H9 (cell line): ENCODE measurements at regions not wholly inside any gene's neighbourhood (a gene's known extent, or its start where the extent isn't known, plus 50 kb on each side); places are given as distances from the start of the nearest gene placed in this dataset.

Source experiments
- DNase-seq: peaks from one replicate; pipeline ENCODE4 v3.0.0-alpha.2; 2017
- H2AFZ ChIP-seq: one replicate; pipeline ENCODE4 v1.6.1; 2013; ENCODE audit warnings: mild to moderate bottlenecking, low read length, control low read depth, moderate library complexity
- H2AK5ac ChIP-seq: 2 replicates; pipeline ENCODE4 v1.6.1; 2013; ENCODE audit warnings: low read length, control low read depth, mixed read lengths; ENCODE audit not compliant: insufficient read length
- H2BK120ac ChIP-seq: one replicate; pipeline ENCODE4 v1.6.1; 2013; ENCODE audit warnings: low read depth, mild to moderate bottlenecking, low read length, control low read depth, inconsistent platforms; ENCODE audit not compliant: poor library complexity, severe bottlenecking
- H2BK12ac ChIP-seq: 2 replicates; pipeline ENCODE4 v1.6.1; 2013; ENCODE audit warnings: low read length, control low read depth, mixed read lengths, low read depth; ENCODE audit not compliant: insufficient read length
- H2BK15ac ChIP-seq: 2 replicates; pipeline ENCODE4 v1.6.1; 2013; ENCODE audit warnings: low read depth, low read length, control low read depth
- H2BK20ac ChIP-seq: one replicate; pipeline ENCODE4 v1.6.1; 2013; ENCODE audit warnings: low read depth, mild to moderate bottlenecking, low read length, control low read depth, inconsistent platforms; ENCODE audit not compliant: poor library complexity, severe bottlenecking
- H2BK5ac ChIP-seq: 2 replicates; pipeline ENCODE4 v1.6.1; 2013; ENCODE audit warnings: low read length, control low read depth, mixed read lengths; ENCODE audit not compliant: insufficient read length
- H3K14ac ChIP-seq: 2 replicates; pipeline ENCODE4 v1.6.1; 2013; ENCODE audit warnings: low read length, control low read depth; ENCODE audit not compliant: insufficient read depth
- H3K18ac ChIP-seq: 2 replicates; pipeline ENCODE4 v1.6.1; 2013; ENCODE audit warnings: low read depth, mild to moderate bottlenecking, mixed read lengths, low read length, control low read depth; ENCODE audit not compliant: insufficient read length
- H3K23ac ChIP-seq: 2 replicates; pipeline ENCODE4 v1.6.1; 2013; ENCODE audit warnings: low read length, control low read depth, mixed read lengths, low read depth; ENCODE audit not compliant: insufficient read length
- H3K23me2 ChIP-seq: 2 replicates; pipeline ENCODE4 v1.6.1; 2013; ENCODE audit warnings: low read depth, mild to moderate bottlenecking, mixed read lengths, low read length, control low read depth; ENCODE audit not compliant: insufficient read length, poor library complexity, severe bottlenecking
- H3K27ac ChIP-seq: 2 replicates; pipeline ENCODE4 v1.5.1; 2013; ENCODE audit warnings: low read length, control low read depth, mixed read lengths, low read depth; ENCODE audit not compliant: insufficient read length
- H3K27me3 ChIP-seq: 2 replicates; pipeline ENCODE4 v1.6.1; 2013; ENCODE audit warnings: low read length, control low read depth, inconsistent platforms; ENCODE audit not compliant: insufficient read depth
- H3K4ac ChIP-seq: 2 replicates; pipeline ENCODE4 v1.6.1; 2013; ENCODE audit warnings: low read depth, mild to moderate bottlenecking, control low read depth, inconsistent platforms, low read length, moderate library complexity
- H3K4me1 ChIP-seq: 2 replicates; pipeline ENCODE4 v1.6.1; 2013; ENCODE audit warnings: low read length, control low read depth, inconsistent platforms; ENCODE audit not compliant: insufficient read depth
- H3K4me2 ChIP-seq: 2 replicates; pipeline ENCODE4 v1.6.1; 2013; ENCODE audit warnings: low read length, control low read depth, mixed read lengths; ENCODE audit not compliant: insufficient read length, insufficient read depth
- H3K56ac ChIP-seq: 2 replicates; pipeline ENCODE4 v1.6.1; 2013; ENCODE audit warnings: low read depth, mild to moderate bottlenecking, mixed read lengths, low read length, control low read depth; ENCODE audit not compliant: insufficient read length
- H3K79me1 ChIP-seq: 2 replicates; pipeline ENCODE4 v1.6.1; 2013; ENCODE audit warnings: low read depth, mild to moderate bottlenecking, moderate library complexity, low read length, control low read depth, inconsistent platforms; ENCODE audit not compliant: insufficient read depth, poor library complexity, severe bottlenecking
- H3K79me2 ChIP-seq: 2 replicates; pipeline ENCODE4 v1.6.1; 2013; ENCODE audit warnings: low read length, control low read depth, inconsistent platforms; ENCODE audit not compliant: insufficient read depth
- H3K9ac ChIP-seq: 2 replicates; pipeline ENCODE4 v1.6.1; 2013; ENCODE audit warnings: low read length, control low read depth, mixed read lengths; ENCODE audit not compliant: insufficient read length; ENCODE audit errors: extremely low read depth
- H3K9me3 ChIP-seq: one replicate; pipeline ENCODE4 v1.6.1; 2013; ENCODE audit warnings: low read depth, low read length, inconsistent platforms; ENCODE audit not compliant: control insufficient read depth
- H3T11ph ChIP-seq: one replicate; pipeline ENCODE4 v1.6.1; 2013; ENCODE audit warnings: mild to moderate bottlenecking, low read length, control low read depth, inconsistent platforms
- H4K20me1 ChIP-seq: one replicate; pipeline ENCODE4 v1.6.1; 2013; ENCODE audit not compliant: control insufficient read depth, insufficient read length, insufficient read depth
- H4K5ac ChIP-seq: 2 replicates; pipeline ENCODE4 v1.6.1; 2013; ENCODE audit warnings: low read depth, mild to moderate bottlenecking, mixed read lengths, low read length, control low read depth; ENCODE audit not compliant: insufficient read length
- H4K8ac ChIP-seq: replicated peaks from 2 replicates; pipeline ENCODE4 v1.6.1; 2013; ENCODE audit warnings: low read length, control low read depth, mixed read lengths, low read depth; ENCODE audit not compliant: insufficient read length
- H4K91ac ChIP-seq: 2 replicates; pipeline ENCODE4 v1.6.1; 2013; ENCODE audit warnings: low read depth, mild to moderate bottlenecking, moderate library complexity, mixed read lengths, low read length, control low read depth; ENCODE audit not compliant: insufficient read length
- H3K27ac Mint-ChIP-seq, 3 experiments: 2 replicates in 2 of 3; 3 replicates in 1 of 3; pipeline ENCODE4 v1.8.0; 2020 to 2021; ENCODE audit warnings: mixed read lengths in 3 of 3, mild to moderate bottlenecking in 1 of 3, moderate library complexity in 1 of 3
- H3K27me3 Mint-ChIP-seq: 2 replicates; pipeline ENCODE4 v1.8.0; 2021; ENCODE audit warnings: low read depth, mild to moderate bottlenecking, moderate library complexity, mixed read lengths
- H3K36me3 Mint-ChIP-seq, 3 experiments: 2 replicates in 2 of 3; 3 replicates in 1 of 3; pipeline ENCODE4 v1.8.0; 2020 to 2021; ENCODE audit warnings: low read depth in 3 of 3, mixed read lengths in 3 of 3; ENCODE audit not compliant: insufficient read depth in 1 of 3
- H3K4me1 Mint-ChIP-seq, 2 experiments: 2 replicates each; pipeline ENCODE4 v1.8.0; 2020; ENCODE audit warnings: mixed read lengths in 2 of 2
- H3K4me3 Mint-ChIP-seq, 2 experiments: 2 replicates in 1 of 2; 3 replicates in 1 of 2; pipeline ENCODE4 v1.8.0; 2020 to 2021; ENCODE audit warnings: mild to moderate bottlenecking in 2 of 2, mixed read lengths in 2 of 2, moderate library complexity in 1 of 2
- H3K9me3 Mint-ChIP-seq, 2 experiments: 2 replicates in 1 of 2; 3 replicates in 1 of 2; pipeline ENCODE4 v1.8.0; 2020; ENCODE audit warnings: mild to moderate bottlenecking in 2 of 2, mixed read lengths in 2 of 2, moderate library complexity in 1 of 2
- WGBS: extraction: QIAGEN DNeasy Blood & Tissue Kit; methylation state at CpG from one replicate; pipeline ENCODE4 v1.1.7; 2013; ENCODE audit warnings: missing lambda C conversion rate, low lambda C conversion rate, mixed read lengths; ENCODE audit not compliant: insufficient read length; ENCODE audit errors: extremely low coverage; 5-methylcytosine and 5-hydroxymethylcytosine counted together
- TF ChIP-seq, protein P1 (sequence below): fragments of 200-600 bp; sonication (generic); conservative IDR thresholded peaks from 3 replicates; pipeline ENCODE4 v1.8.0; 2021; ENCODE audit warnings: antibody characterized with exemption, mild to moderate bottlenecking

DNA sequence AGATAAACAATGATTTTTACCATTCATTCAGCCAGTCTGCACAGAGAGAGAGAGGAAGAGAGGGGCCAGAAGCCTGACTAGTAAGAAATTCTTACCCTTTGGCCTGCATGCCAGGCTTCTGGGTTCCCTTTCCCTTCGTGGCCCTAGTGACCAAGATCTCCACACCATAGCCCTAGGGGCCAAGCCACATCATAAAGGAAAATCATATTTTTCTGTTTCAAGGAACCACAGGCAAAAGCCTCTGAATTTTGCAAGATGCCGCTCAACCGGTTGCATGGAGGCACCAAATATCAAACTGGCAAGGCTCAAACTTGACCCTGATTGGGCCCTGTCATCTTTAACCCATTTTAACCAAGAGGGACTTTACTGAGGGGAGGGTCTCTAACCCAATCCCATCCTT lies 103.1 kb upstream of the SOX13 start:
- H3K23ac ChIP-seq = no peak overlapping the region
- H2BK120ac ChIP-seq = no peak overlapping the region
- H2BK5ac ChIP-seq = no peak overlapping the region
- H2BK15ac ChIP-seq = no peak overlapping the region
- no peak overlapping the region for H2AFZ ChIP-seq
- no peak overlapping the region for H3K56ac ChIP-seq
- H4K20me1 ChIP-seq = no peaks in the 10 kb centered on the region
- H3K27ac Mint-ChIP-seq = no peak overlapping the region
- peaks cover 4% of the 10 kb centered on the region for H3K27me3 Mint-ChIP-seq
- no peaks in the 10 kb centered on the region for H3K79me1 ChIP-seq
- no peak overlapping the region for H2AK5ac ChIP-seq
- H3K14ac ChIP-seq = no peak overlapping the region
- no peak overlapping the region for H2BK12ac ChIP-seq
- H3K4ac ChIP-seq = no peak overlapping the region
- H3K27me3 ChIP-seq = no peaks in the 10 kb centered on the region
- H3T11ph ChIP-seq = no peak overlapping the region
- H2BK20ac ChIP-seq = no peak overlapping the region
- WGBS = no CpG with 5 or more reads among the region's 3 CpGs
- H3K23me2 ChIP-seq = no peaks in the 10 kb centered on the region
- no peak for DNase-seq
- H3K27ac ChIP-seq = no peak overlapping the region
- H3K9me3 Mint-ChIP-seq = peaks cover 67% of the 10 kb centered on the region in 2 experiments
- H3K79me2 ChIP-seq = no peaks in the 10 kb centered on the region
- no peak overlapping the region for H4K8ac ChIP-seq
- H4K91ac ChIP-seq = no peak overlapping the region
- no peak overlapping the region for H4K5ac ChIP-seq
- no peak overlapping the region for H3K4me3 Mint-ChIP-seq
- H3K9ac ChIP-seq = no peak overlapping the region
- H3K9me3 ChIP-seq = peaks cover 4% of the 10 kb centered on the region
- no peaks in the 10 kb centered on the region for H3K4me1 Mint-ChIP-seq
- no peaks in the 10 kb centered on the region for H3K4me1 ChIP-seq
- no peak overlapping the region for H3K18ac ChIP-seq
- H3K4me2 ChIP-seq = no peak overlapping the region
- TF ChIP-seq, protein P1, sequence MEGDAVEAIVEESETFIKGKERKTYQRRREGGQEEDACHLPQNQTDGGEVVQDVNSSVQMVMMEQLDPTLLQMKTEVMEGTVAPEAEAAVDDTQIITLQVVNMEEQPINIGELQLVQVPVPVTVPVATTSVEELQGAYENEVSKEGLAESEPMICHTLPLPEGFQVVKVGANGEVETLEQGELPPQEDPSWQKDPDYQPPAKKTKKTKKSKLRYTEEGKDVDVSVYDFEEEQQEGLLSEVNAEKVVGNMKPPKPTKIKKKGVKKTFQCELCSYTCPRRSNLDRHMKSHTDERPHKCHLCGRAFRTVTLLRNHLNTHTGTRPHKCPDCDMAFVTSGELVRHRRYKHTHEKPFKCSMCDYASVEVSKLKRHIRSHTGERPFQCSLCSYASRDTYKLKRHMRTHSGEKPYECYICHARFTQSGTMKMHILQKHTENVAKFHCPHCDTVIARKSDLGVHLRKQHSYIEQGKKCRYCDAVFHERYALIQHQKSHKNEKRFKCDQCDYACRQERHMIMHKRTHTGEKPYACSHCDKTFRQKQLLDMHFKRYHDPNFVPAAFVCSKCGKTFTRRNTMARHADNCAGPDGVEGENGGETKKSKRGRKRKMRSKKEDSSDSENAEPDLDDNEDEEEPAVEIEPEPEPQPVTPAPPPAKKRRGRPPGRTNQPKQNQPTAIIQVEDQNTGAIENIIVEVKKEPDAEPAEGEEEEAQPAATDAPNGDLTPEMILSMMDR = no peak
- H3K36me3 Mint-ChIP-seq = peaks cover 5 to 42% (median 39%) of the 10 kb centered on the region in 3 experiments; a peak in 6 of 7 replicates
